ENCODE measurements at regions not wholly inside any gene's neighbourhood (a gene's known extent, or its start where the extent isn't known, plus 50 kb on each side); places are given as distances from the start of the nearest gene placed in this dataset.

- Histone ChIP-seq H3K27me3 (ENCODE audit: low read depth) (no peaks in the 10 kb centered on the region), H3K9me3 (replicated peaks) (no peaks in the 10 kb centered on the region), H3K36me3 (no peaks in the 10 kb centered on the region), H3K27ac (replicated peaks) (no peak overlapping the region), H3K4me3 (no peak overlapping the region), H3K4me1 (no peaks in the 10 kb centered on the region)
- DNase-seq, result no peak
- intact Hi-C loops (cut with micrococcal nuclease), result no loop called here
- TF ChIP-seq, protein P1, sequence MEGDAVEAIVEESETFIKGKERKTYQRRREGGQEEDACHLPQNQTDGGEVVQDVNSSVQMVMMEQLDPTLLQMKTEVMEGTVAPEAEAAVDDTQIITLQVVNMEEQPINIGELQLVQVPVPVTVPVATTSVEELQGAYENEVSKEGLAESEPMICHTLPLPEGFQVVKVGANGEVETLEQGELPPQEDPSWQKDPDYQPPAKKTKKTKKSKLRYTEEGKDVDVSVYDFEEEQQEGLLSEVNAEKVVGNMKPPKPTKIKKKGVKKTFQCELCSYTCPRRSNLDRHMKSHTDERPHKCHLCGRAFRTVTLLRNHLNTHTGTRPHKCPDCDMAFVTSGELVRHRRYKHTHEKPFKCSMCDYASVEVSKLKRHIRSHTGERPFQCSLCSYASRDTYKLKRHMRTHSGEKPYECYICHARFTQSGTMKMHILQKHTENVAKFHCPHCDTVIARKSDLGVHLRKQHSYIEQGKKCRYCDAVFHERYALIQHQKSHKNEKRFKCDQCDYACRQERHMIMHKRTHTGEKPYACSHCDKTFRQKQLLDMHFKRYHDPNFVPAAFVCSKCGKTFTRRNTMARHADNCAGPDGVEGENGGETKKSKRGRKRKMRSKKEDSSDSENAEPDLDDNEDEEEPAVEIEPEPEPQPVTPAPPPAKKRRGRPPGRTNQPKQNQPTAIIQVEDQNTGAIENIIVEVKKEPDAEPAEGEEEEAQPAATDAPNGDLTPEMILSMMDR (IDR thresholded peaks at IDR 0.05; ENCODE audit: borderline replicate concordance), result no peak
Observed at GRCh38 chr11:11748706-11749365, 92.9 kb upstream of the USP47 start.

- H3K27me3 ChIP-seq (ENCODE audit: low read depth), result no peaks in the 10 kb centered on the region
- H3K27ac ChIP-seq (replicated peaks), result no peak overlapping the region
- no peak for DNase-seq
- H3K4me1 ChIP-seq, result no peaks in the 10 kb centered on the region
- no peak overlapping the region for H3K4me3 ChIP-seq
- intact Hi-C loops (cut with micrococcal nuclease), result no loop called here
- TF ChIP-seq, protein P1 (IDR thresholded peaks at IDR 0.05; ENCODE audit: borderline replicate concordance), result no peak
- H3K9me3 ChIP-seq (replicated peaks), result no peaks in the 10 kb centered on the region
- no peaks in the 10 kb centered on the region for H3K36me3 ChIP-seq
Observed at GRCh38 chr11:11747570-11747969, 94.2 kb upstream of the USP47 start.

- H3K36me3 ChIP-seq, result no peaks in the 10 kb centered on the region
- no peaks in the 10 kb centered on the region for H3K9me3 ChIP-seq (replicated peaks)
- no peak overlapping the region for H3K4me3 ChIP-seq
- TF ChIP-seq, protein P1 (IDR thresholded peaks at IDR 0.05; ENCODE audit: borderline replicate concordance), result no peak
- no peaks in the 10 kb centered on the region for H3K4me1 ChIP-seq
- H3K27ac ChIP-seq (replicated peaks), result no peak overlapping the region
- intact Hi-C loops (cut with micrococcal nuclease), result no loop called here
- no peaks in the 10 kb centered on the region for H3K27me3 ChIP-seq (ENCODE audit: low read depth)
- DNase-seq, result no peak
Observed at GRCh38 chr11:11746449-11746848, 95.3 kb upstream of the USP47 start.

DNA sequence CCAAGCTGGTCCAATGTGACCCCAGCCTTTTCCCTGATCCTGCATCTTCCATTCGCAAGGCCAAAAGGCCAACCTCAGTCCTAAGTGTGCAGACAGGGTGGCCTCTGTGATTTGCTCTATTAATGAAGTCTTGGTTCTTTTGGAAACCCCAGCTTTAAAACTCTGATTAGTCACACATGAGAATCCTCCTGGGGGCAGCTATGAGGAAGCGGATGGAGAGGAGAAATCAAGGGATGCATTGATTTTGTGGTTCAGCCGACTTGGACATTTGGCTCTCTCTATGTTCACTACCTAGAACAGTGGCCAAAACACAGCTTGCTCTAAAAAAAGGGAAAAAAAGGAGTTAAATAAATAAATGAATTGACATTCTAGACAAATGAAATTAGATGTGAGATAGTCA is 98.6 kb upstream of the USP47 start:
- no peak overlapping the region for H3K27ac ChIP-seq (replicated peaks)
- TF ChIP-seq, protein P1 (IDR thresholded peaks at IDR 0.05; ENCODE audit: borderline replicate concordance), result no peak
- H3K36me3 ChIP-seq, result no peaks in the 10 kb centered on the region
- intact Hi-C loops (cut with micrococcal nuclease), result no loop called here
- DNase-seq, result no peak
- H3K27me3 ChIP-seq (ENCODE audit: low read depth), result no peaks in the 10 kb centered on the region
- no peaks in the 10 kb centered on the region for H3K4me1 ChIP-seq
- H3K4me3 ChIP-seq, result no peak overlapping the region
- H3K9me3 ChIP-seq (replicated peaks), result no peaks in the 10 kb centered on the region

GRCh38 chr11:11742486-11742885 is 99.3 kb upstream of the USP47 start:
- no peaks in the 10 kb centered on the region for H3K4me1 ChIP-seq
- H3K27me3 ChIP-seq (ENCODE audit: low read depth), result no peaks in the 10 kb centered on the region
- no peak for DNase-seq
- H3K27ac ChIP-seq (replicated peaks), result no peak overlapping the region
- H3K4me3 ChIP-seq, result no peak overlapping the region
- no peaks in the 10 kb centered on the region for H3K9me3 ChIP-seq (replicated peaks)
- H3K36me3 ChIP-seq, result no peaks in the 10 kb centered on the region
- TF ChIP-seq, protein P1 (IDR thresholded peaks at IDR 0.05; ENCODE audit: borderline replicate concordance), result no peak
- intact Hi-C loops (cut with micrococcal nuclease), result no loop called here

All from left ventricle myocardium inferior (tissue), 1 donor.